ENCODE measurements at regions not wholly inside any gene's neighbourhood (a gene's known extent, or its start where the extent isn't known, plus 50 kb on each side); places are given as distances from the start of the nearest gene placed in this dataset.

- TF ChIP-seq POLR2A (IDR thresholded peaks at IDR 0.05; ENCODE audit: low read depth, low read length) (no peak), POLR2AphosphoS5 (IDR thresholded peaks at IDR 0.05; ENCODE audit: low read depth, low read length) (no peak), PAX5 (IDR thresholded peaks at IDR 0.05; ENCODE audit: insufficient read depth, low read length, severe bottlenecking) (no peak)
Observed at GRCh38 chr11:27599217-27599616, 92.6 kb upstream of the LIN7C start.
